T-helper 22 cell (primary cell): ENCODE measurements at regions not wholly inside any gene's neighbourhood (a gene's known extent, or its start where the extent isn't known, plus 50 kb on each side); places are given as distances from the start of the nearest gene placed in this dataset.

Source experiments
- DNase-seq: peaks from one replicate; pipeline ENCODE4 v3.0.0-alpha.2; 2020; ENCODE audit warnings: low read depth

DNA sequence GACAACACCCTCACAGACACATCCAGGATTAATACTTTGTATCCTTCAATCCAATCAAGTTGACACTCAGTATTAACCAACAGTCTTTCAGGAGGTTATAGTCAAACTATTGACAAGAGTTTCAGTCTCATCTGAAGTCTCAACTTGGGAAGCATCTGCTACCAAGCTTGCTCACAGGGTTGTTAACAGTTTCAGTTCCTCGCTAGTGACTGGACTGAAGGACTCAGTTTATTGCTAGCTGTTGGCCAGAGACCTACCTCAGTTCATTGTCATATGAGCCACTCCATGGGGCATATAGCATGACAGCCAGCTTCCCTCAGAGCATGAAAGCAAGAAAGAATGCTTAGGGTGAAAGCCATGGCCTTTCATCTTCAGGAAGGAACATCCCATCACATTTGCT lies 228.6 kb downstream of the EPHA4 start:
- no peak for DNase-seq

DNA sequence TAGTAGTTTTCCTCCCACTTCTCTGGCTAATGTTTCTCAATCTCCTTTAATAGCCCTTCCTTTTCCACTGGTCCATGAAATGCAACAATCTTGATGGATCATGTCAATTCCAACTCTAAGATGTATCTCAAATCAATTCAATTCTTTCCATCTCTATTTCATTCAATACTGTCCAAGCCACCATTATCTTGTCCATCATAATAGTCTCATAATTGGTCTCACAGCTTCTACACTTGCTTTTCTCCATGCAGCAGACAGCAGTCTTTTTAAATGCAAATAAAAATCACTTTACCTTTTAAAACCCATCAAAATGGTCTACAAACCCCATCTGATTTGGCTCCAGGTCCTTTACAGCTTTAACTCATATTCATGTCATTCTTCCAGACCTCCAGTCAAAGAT lies 226.6 kb downstream of the EPHA4 start:
- no peak for DNase-seq

DNA sequence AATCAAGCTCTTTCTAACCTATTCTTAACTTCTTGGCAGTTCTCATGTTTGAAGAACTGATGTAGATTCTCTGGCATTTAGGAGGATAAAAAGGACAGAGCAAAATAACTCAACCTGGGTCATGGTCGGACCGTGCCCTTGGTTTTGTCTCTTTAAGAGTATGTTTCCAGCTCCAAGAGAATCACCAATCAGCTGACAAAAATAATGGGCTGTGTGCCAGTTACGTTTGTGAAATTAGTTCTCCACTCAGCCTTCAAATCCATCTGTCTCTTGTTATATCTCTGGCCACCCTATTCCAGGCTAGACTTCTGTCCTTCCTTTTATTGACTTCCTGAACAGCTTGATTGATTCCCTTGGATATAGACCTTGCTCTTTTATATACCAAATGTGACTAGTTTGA lies 225.7 kb downstream of the EPHA4 start:
- DNase-seq = no peak

DNA sequence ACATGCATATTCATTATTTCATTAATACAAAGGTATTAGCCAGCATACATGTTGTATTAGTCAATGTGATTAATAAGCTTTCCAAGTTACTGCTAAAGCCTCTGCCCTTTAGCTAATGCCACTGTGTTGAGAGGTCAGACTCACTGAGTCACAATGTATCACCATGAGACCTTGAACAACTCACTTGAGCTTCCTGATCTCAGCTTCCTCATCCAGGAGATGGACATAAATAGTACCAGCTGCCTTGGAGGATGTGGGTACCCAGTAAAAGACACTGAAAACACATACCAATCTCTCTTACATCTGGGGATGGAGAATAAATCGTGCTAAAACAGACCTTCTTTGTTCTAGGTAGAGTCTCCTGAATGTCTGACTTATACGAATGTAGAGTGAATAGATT lies 224.6 kb downstream of the EPHA4 start:
- no peak for DNase-seq

DNA sequence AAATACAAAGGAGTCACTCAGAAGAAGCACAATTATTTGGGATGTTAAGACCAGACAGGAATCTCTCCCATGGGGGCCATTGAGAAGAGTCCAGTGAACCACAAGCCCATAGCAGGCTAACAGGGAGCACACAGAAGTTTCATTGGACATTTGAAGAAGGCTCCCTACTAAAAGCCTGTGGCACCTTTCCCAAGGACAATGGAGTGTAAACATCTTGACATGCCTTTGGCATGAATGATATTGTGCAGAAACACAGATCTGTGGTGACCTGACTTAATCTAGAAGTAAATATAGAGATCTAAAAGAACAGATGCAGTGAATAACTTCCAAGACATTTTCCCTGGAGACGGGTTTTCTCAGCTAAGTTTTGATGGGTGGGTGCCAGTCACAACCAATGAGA lies 221.5 kb downstream of the EPHA4 start:
- DNase-seq = no peak

DNA sequence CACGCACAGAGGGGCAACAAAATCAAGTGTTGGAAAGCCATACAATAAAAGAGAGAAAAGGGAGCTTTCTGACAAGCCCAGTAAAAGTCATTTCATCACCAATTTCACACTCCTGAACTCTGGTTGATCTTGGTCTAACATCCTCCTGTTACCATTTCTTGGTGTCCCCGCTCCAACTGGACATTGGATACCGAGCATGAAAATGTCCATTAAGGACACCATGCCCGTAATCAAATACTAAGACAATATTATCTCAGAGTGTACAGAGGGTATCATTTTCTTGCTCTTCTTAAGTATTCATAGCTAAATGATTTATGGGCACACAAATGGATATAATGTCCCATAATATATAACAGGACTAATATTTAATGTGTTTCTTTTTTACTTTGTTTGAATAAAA lies 218.9 kb downstream of the EPHA4 start:
- DNase-seq = no peak

DNA sequence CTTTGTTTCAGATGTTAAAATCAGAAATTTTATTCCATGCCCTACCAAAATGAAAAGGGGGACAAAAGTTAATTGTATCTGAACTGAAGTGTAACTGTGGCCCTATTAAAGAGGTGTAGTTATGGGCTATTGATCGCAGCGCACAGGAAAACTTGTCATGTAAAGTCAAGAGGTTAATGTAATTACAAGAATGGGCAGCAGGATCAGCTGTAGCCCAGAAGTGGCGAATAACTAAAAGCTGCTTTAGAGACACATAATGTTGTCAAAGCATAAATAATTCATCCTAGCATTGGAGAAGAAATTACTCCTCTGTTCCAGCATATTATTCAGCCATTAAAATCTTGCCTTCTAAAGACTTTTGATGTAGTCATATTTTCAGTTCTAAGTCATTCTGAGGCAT lies 211.8 kb downstream of the EPHA4 start:
- DNase-seq = no peak

DNA sequence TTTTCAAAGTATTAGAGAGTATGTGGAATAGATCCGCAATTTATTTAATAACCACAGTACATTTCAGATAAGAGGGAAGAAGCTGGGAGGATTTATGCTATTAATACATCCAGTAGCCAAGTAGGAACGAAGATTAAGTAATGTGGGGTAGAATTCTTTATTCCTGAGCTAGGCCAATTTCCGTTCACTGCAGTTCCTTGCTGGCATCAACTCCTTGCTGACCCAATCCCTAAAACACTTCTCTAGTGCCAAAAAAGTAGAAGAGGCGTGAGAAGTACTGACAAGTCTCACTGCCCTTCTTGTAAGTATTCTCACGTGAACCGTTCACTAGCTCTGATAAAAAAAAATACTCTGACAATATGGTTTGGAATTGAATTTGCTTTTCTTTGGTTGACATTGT lies 211.4 kb downstream of the EPHA4 start:
- DNase-seq = no peak

DNA sequence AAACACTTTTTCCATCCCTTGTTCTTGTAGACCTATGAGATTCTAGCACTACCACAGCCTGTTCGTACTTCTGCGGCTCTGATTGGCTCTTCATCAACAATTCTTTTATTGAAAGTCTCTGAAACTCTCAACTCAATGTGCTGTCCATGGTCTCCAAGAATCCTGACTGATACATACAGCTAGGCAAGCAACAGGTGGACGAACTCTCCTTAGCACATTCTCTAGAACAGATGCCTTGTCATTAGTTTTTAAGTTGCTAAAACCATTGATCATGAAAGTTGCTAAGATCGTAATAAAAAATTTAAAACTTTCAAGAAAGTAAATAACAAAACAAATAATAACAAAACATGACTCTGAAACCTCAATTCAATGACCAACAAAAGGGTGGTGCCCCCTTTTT lies 210.5 kb downstream of the EPHA4 start:
- no peak for DNase-seq

DNA sequence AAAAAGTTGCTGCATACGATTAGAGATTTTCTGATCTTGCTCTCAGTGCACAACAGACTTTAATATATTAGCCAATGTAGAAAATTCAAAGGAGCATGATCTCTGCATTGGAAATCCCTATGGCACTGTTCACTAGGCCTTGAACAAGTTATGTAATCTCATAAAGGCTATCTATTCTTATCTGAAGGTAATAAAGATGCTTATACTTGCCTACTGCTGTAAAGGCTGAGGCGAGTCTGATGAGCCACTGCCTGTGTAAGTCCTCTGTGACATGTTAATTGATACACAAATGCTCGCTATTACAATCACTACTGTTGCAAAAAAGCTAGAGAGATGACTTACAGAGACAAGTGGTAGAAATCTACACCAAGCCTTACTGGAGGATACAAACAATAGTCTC lies 207.4 kb downstream of the EPHA4 start:
- DNase-seq = no peak
